Vagina (tissue), 2 donors: ENCODE measurements at regions not wholly inside any gene's neighbourhood (a gene's known extent, or its start where the extent isn't known, plus 50 kb on each side); places are given as distances from the start of the nearest gene placed in this dataset.

Experiments used
- DNase-seq, 2 donors: peaks; one replicate each; pipeline ENCODE4 v3.0.0-alpha.2; 2017; ENCODE audit errors: extremely low spot score in 2 of 2
- H3K27ac ChIP-seq: fragments of 200-600 bp; sonication (generic); one replicate; pipeline ENCODE4 v1.5.1; 2019
- H3K27me3 ChIP-seq: fragments of 200-600 bp; sonication (generic); one replicate; pipeline ENCODE4 v1.5.1; 2019
- H3K36me3 ChIP-seq, 2 donors: fragments of 200-600 bp; sonication (generic); one replicate each; pipeline ENCODE4 v1.5.1; 2017 to 2019
- H3K4me1 ChIP-seq: fragments of 200-600 bp; sonication (generic); one replicate; pipeline ENCODE4 v1.5.1; 2019
- H3K4me3 ChIP-seq, 2 donors: fragments of 200-600 bp; sonication (generic); 1 replicate in 1 of 2; 2 replicates in 1 of 2; pipeline ENCODE4 v1.5.1; 2016 to 2019
- H3K9me3 ChIP-seq: fragments of 200-600 bp; sonication (generic); one replicate; pipeline ENCODE4 v1.5.1; 2019
- POLR2A ChIP-seq, 2 donors: fragments of 450-650 bp; IDR thresholded peaks; one replicate each; pipeline ENCODE4 v1.6.1; 2017; ENCODE audit warnings: antibody characterized with exemption in 2 of 2, mild to moderate bottlenecking in 2 of 2, moderate library complexity in 2 of 2
- POLR2AphosphoS5 ChIP-seq, 2 donors: sonication (generic); formaldehyde crosslinking; IDR thresholded peaks; one replicate each; pipeline ENCODE4 v1.9.0; 2017; ENCODE audit warnings: antibody characterized with exemption in 2 of 2, mild to moderate bottlenecking in 2 of 2, low read depth in 1 of 2; ENCODE audit not compliant: insufficient read depth in 1 of 2
- intact Hi-C: fragments of 100-400 bp; cut with DNase I; formaldehyde crosslinking; loops from one replicate; pipeline ENCODE4 v1.15.1; 2023
- TF ChIP-seq, protein P1 (sequence below), 3 experiments: fragments of 450-650 bp in 2 of 3; fragments of 200-600 bp in 1 of 3; sonication (generic) in 1 of 3; IDR thresholded peaks; one replicate each; pipeline ENCODE4 v1.5.1; 2017 to 2019; ENCODE audit warnings: antibody characterized with exemption in 3 of 3, mild to moderate bottlenecking in 2 of 3, moderate library complexity in 2 of 3

DNA sequence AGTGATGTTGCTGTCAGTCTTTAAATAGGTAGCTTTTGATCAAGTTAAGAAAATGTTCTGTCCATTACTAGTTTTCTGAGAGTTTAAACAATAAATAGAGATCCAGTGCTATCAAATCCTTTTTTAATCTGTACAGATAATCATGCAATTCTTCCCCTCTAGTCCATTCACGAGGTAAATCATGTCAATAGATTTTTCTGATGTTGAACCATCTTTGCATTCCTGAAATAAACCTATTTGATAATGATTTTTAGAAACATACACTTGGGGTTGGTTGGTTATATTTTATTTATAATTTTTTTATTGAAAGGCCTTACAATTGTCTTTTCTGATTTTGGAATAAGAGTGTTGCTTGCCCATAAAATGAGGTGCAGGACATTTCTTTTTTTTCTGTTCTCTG is 95.0 kb downstream of the FAM53A start:
- Histone ChIP-seq H3K27me3 (no peaks in the 10 kb centered on the region), H3K9me3 (peaks cover 5% of the 10 kb centered on the region), H3K4me1 (no peaks in the 10 kb centered on the region), H3K36me3 (no peaks in the 10 kb centered on the region), H3K27ac (no peak overlapping the region), H3K4me3 (no peak overlapping the region)
- intact Hi-C loops, result no loop called here
- no peak for TF ChIP-seq POLR2A (IDR thresholded peaks at IDR 0.05)
- TF ChIP-seq, protein P1, sequence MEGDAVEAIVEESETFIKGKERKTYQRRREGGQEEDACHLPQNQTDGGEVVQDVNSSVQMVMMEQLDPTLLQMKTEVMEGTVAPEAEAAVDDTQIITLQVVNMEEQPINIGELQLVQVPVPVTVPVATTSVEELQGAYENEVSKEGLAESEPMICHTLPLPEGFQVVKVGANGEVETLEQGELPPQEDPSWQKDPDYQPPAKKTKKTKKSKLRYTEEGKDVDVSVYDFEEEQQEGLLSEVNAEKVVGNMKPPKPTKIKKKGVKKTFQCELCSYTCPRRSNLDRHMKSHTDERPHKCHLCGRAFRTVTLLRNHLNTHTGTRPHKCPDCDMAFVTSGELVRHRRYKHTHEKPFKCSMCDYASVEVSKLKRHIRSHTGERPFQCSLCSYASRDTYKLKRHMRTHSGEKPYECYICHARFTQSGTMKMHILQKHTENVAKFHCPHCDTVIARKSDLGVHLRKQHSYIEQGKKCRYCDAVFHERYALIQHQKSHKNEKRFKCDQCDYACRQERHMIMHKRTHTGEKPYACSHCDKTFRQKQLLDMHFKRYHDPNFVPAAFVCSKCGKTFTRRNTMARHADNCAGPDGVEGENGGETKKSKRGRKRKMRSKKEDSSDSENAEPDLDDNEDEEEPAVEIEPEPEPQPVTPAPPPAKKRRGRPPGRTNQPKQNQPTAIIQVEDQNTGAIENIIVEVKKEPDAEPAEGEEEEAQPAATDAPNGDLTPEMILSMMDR (IDR thresholded peaks at IDR 0.05), result no peak
- no peak for TF ChIP-seq POLR2AphosphoS5 (IDR thresholded peaks at IDR 0.05; ENCODE audit: insufficient read depth in 1 of 2, low read depth in 1 of 2)
- DNase-seq, result no peak

- TF ChIP-seq, protein P1 (IDR thresholded peaks at IDR 0.05), result no peak
- TF ChIP-seq POLR2AphosphoS5 (IDR thresholded peaks at IDR 0.05; ENCODE audit: insufficient read depth in 1 of 2, low read depth in 1 of 2), result no peak
- no peak for TF ChIP-seq POLR2A (IDR thresholded peaks at IDR 0.05)
- Histone ChIP-seq H3K27ac (no peak overlapping the region), H3K9me3 (peaks cover 5% of the 10 kb centered on the region), H3K4me1 (no peaks in the 10 kb centered on the region), H3K36me3 (no peaks in the 10 kb centered on the region), H3K27me3 (no peaks in the 10 kb centered on the region), H3K4me3 (no peak overlapping the region)
- DNase-seq, result no peak
- intact Hi-C loops, result no loop called here
These were observed 95.8 kb downstream of the FAM53A start for GRCh38 chr4:1588306-1588705.

DNA sequence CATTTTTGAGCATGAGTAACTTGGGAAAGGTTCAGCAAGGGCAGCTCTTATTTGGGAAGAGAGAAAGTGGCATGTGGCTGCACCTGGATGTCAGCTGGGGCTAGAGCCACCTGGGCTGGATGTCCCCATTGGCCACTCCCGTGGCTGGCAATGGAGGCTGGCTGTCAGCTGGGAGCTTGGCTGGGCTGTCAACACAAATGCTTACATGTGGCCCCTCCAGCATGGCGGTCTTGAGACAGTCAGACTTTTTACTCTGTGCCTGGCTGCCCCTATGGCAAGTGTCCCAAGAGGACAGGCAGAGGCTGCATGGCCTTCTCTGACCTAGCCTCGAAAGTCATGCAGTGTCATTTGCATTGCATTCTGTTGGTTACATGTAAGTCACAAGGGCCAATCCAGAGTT is 99.6 kb downstream of the FAM53A start:
- no peak for DNase-seq
- intact Hi-C loops, result no loop called here
- TF ChIP-seq POLR2A (IDR thresholded peaks at IDR 0.05) (no peak), POLR2AphosphoS5 (IDR thresholded peaks at IDR 0.05; ENCODE audit: insufficient read depth in 1 of 2, low read depth in 1 of 2) (no peak)
- TF ChIP-seq, protein P1 (IDR thresholded peaks at IDR 0.05), result no peak

DNA sequence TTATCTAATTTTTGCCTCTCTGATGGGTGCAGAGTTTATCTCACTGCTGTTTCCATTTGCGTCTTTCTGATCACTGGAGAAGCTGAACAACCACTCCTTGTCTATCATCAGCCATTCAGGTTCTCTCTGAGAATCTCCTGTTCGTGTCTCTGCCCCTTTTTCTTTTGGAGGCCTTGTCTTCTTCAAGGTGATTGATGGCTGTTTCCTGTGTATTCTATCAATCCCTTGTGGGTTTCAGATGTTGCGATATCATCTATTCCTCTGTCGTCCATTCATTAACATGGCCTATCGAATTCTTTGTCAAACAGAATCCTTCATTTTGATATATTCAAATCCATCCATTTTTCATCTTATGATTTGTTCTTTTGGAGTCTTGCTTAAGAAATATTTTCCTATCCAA is 100.3 kb downstream of the FAM53A start:
- Histone ChIP-seq H3K4me3 (no peak overlapping the region), H3K27me3 (no peaks in the 10 kb centered on the region), H3K36me3 (no peaks in the 10 kb centered on the region), H3K4me1 (peaks cover 14% of the 10 kb centered on the region), H3K27ac (no peak overlapping the region), H3K9me3 (no peaks in the 10 kb centered on the region)
- intact Hi-C loops, result no loop called here
- no peak for DNase-seq
- TF ChIP-seq POLR2A (IDR thresholded peaks at IDR 0.05) (no peak), POLR2AphosphoS5 (IDR thresholded peaks at IDR 0.05; ENCODE audit: insufficient read depth in 1 of 2, low read depth in 1 of 2) (no peak)
- TF ChIP-seq, protein P1 (IDR thresholded peaks at IDR 0.05), result no peak

More for the DNA sequence above, 99.6 kb downstream of the FAM53A start:
- Histone ChIP-seq H3K36me3 (no peaks in the 10 kb centered on the region), H3K4me1 (peaks cover 10% of the 10 kb centered on the region), H3K9me3 (no peaks in the 10 kb centered on the region), H3K4me3 (no peak overlapping the region), H3K27me3 (no peaks in the 10 kb centered on the region), H3K27ac (no peak overlapping the region)

DNA sequence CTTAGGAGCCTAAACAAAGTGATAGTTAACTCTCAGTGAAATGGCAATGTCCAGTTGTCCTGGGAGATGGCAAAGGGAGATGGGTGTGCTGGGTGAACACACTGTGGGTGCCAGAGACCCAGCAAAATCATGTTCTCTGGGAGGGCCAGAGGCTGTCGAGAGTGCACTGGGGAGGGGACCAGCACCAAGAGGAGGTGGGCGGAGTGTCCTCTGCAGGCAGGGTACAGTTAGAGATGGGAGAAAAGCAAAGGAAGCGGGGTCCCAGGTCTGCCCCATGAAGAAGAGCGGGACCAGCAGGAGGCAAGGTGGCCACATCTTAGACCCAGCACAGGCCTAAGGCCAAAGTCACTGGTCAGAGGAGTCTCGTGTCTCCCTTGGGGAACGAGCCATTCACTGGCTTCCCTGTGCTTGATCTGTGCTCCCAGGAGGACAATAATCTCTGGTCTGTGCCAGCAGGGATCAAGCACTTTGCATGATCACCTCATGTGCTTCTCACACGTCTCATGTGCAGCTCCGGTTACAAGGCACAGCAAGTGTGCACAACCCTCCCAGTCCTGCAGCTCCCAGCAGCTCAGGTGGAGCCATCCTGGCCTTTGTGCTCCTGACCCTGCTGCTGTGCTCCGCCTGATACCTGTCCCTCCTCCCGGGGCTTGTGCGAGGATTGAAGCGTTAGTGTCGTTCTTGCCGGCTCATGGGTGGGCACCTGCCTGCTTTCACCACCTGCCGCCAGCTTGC is 100.9 kb downstream of the FAM53A start:
- TF ChIP-seq POLR2A (IDR thresholded peaks at IDR 0.05) (no peak), POLR2AphosphoS5 (IDR thresholded peaks at IDR 0.05; ENCODE audit: insufficient read depth in 1 of 2, low read depth in 1 of 2) (no peak)
- TF ChIP-seq, protein P1 (IDR thresholded peaks at IDR 0.05), result no peak
- intact Hi-C loops, result no loop called here
- DNase-seq, result no peak
- Histone ChIP-seq H3K4me1 (peaks cover 20% of the 10 kb centered on the region), H3K4me3 (no peak overlapping the region), H3K27ac (no peak overlapping the region), H3K27me3 (no peaks in the 10 kb centered on the region), H3K36me3 (no peaks in the 10 kb centered on the region), H3K9me3 (no peaks in the 10 kb centered on the region)
